ENCODE measurements at regions not wholly inside any gene's neighbourhood (a gene's known extent, or its start where the extent isn't known, plus 50 kb on each side); places are given as distances from the start of the nearest gene placed in this dataset.
A peak's percentile ranks its signal among the peaks of the same experiment; 100 is the strongest.

GRCh38 chr9:129496473-129497004 lies 124.4 kb downstream of the C9orf50 start:
- no peak for TF ChIP-seq CTCF (IDR thresholded peaks at IDR 0.05)
- TF ChIP-seq RFX5 (IDR thresholded peaks at IDR 0.05; ENCODE audit: low read length), result no peak
- peak; percentile 94 for TF ChIP-seq POLR2AphosphoS5 (IDR thresholded peaks at IDR 0.05; ENCODE audit: low read depth, low read length)
- TF ChIP-seq RAD21 (IDR thresholded peaks at IDR 0.05; ENCODE audit: low read length), result peak; percentile 33
- peak; percentile 65; the same call in 1 of the 2 replicates for TF ChIP-seq JUND (IDR thresholded peaks at IDR 0.05)
- TF ChIP-seq, protein P1, sequence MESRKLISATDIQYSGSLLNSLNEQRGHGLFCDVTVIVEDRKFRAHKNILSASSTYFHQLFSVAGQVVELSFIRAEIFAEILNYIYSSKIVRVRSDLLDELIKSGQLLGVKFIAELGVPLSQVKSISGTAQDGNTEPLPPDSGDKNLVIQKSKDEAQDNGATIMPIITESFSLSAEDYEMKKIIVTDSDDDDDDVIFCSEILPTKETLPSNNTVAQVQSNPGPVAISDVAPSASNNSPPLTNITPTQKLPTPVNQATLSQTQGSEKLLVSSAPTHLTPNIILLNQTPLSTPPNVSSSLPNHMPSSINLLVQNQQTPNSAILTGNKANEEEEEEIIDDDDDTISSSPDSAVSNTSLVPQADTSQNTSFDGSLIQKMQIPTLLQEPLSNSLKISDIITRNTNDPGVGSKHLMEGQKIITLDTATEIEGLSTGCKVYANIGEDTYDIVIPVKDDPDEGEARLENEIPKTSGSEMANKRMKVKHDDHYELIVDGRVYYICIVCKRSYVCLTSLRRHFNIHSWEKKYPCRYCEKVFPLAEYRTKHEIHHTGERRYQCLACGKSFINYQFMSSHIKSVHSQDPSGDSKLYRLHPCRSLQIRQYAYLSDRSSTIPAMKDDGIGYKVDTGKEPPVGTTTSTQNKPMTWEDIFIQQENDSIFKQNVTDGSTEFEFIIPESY (IDR thresholded peaks at IDR 0.05; ENCODE audit: borderline replicate concordance, low read depth), result 0 out of 2 replicates have a peak, but pooled peaks have one; percentile 58
- TF ChIP-seq YY1 (IDR thresholded peaks at IDR 0.05; ENCODE audit: low read depth), result no peak; the same call in 1 of the 2 replicates
- no peak; the same call in 1 of the 2 replicates for TF ChIP-seq MEF2A (IDR thresholded peaks at IDR 0.05; ENCODE audit: borderline replicate concordance, low read depth)
- TF ChIP-seq EP300 (IDR thresholded peaks at IDR 0.05; ENCODE audit: borderline replicate concordance in 1 of 2, low read depth in 1 of 2, low read length in 1 of 2), result peak in 1 of 2 experiments; percentile 73; a peak in 1 of 4 replicates
- TF ChIP-seq TCF12 (IDR thresholded peaks at IDR 0.05), result peak; percentile 67; the same call in 1 of the 2 replicates
- TF ChIP-seq SMC3 (IDR thresholded peaks at IDR 0.05; ENCODE audit: low read depth, low read length), result peak; percentile 18
- TF ChIP-seq, protein P2, sequence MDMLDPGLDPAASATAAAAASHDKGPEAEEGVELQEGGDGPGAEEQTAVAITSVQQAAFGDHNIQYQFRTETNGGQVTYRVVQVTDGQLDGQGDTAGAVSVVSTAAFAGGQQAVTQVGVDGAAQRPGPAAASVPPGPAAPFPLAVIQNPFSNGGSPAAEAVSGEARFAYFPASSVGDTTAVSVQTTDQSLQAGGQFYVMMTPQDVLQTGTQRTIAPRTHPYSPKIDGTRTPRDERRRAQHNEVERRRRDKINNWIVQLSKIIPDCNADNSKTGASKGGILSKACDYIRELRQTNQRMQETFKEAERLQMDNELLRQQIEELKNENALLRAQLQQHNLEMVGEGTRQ (IDR thresholded peaks at IDR 0.05; ENCODE audit: borderline replicate concordance, low read depth, low read length), result no peak
- TF ChIP-seq TAF1 (IDR thresholded peaks at IDR 0.05; ENCODE audit: borderline replicate concordance, low read depth, low read length), result peak; percentile 81
- TF ChIP-seq, protein P3, sequence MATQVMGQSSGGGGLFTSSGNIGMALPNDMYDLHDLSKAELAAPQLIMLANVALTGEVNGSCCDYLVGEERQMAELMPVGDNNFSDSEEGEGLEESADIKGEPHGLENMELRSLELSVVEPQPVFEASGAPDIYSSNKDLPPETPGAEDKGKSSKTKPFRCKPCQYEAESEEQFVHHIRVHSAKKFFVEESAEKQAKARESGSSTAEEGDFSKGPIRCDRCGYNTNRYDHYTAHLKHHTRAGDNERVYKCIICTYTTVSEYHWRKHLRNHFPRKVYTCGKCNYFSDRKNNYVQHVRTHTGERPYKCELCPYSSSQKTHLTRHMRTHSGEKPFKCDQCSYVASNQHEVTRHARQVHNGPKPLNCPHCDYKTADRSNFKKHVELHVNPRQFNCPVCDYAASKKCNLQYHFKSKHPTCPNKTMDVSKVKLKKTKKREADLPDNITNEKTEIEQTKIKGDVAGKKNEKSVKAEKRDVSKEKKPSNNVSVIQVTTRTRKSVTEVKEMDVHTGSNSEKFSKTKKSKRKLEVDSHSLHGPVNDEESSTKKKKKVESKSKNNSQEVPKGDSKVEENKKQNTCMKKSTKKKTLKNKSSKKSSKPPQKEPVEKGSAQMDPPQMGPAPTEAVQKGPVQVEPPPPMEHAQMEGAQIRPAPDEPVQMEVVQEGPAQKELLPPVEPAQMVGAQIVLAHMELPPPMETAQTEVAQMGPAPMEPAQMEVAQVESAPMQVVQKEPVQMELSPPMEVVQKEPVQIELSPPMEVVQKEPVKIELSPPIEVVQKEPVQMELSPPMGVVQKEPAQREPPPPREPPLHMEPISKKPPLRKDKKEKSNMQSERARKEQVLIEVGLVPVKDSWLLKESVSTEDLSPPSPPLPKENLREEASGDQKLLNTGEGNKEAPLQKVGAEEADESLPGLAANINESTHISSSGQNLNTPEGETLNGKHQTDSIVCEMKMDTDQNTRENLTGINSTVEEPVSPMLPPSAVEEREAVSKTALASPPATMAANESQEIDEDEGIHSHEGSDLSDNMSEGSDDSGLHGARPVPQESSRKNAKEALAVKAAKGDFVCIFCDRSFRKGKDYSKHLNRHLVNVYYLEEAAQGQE (IDR thresholded peaks at IDR 0.05; ENCODE audit: low read depth, low read length), result peak; percentile 31; the same call in 1 of the 2 replicates
